ENCODE measurements at regions not wholly inside any gene's neighbourhood (a gene's known extent, or its start where the extent isn't known, plus 50 kb on each side); places are given as distances from the start of the nearest gene placed in this dataset.
A peak's percentile ranks its signal among the peaks of the same experiment; 100 is the strongest.
"Not testable (repeated sequence)": the region's sequence is repeated elsewhere in the genome, so short reads cannot be mapped to it uniquely, and the experiment has no call there.

- DNase-seq, result no peak
These were observed 344.0 kb upstream of the EPHA5 start for GRCh38 chr4:66014146-66014765.

- peak; percentile 57 for DNase-seq
These were observed 330.3 kb upstream of the EPHA5 start for GRCh38 chr4:66000510-66001117.

- no peak for DNase-seq
These were observed 329.2 kb upstream of the EPHA5 start for GRCh38 chr4:65999518-65999871.

GRCh38 chr4:65998807-65999517, 328.7 kb upstream of the EPHA5 start:
- DNase-seq, result not testable (repeated sequence)

DNA sequence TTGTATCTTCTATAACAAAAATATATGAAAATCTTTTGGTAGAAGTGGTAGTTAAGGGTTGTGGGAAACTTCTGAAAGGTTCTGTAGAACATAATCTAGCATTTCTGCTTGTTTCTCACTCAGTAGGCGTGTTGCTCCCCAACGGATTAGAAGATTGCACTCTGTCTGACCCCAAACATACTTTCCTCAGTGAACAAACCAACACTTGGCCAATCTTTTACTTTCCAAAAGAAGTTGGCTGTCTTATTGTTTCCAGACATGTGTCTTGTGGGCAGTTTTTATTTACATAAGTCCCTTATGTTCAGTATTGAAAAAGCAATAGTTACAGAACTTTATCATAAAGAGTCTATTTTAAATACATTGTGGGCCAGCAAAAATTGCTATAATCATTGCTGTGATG, 312.8 kb upstream of the EPHA5 start:
- peak; percentile 71 for DNase-seq

DNA sequence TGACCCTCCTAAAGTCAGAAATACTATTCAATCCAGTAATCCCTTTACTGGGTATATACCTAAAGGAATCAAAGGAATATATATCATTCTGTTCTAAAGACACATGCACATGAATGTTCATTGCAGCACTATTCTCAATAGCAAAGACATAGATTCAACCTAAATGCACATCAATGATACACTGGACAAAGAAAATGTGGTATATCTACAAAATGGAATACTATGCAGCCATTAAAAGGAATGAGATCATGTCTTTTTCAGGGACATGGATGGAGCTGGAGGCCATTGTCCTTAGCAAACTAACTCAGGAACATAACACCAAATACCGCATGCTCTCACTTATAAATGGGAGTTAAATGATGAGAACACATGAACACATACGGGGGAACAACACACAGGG, 306.0 kb upstream of the EPHA5 start:
- no peak for DNase-seq

DNA sequence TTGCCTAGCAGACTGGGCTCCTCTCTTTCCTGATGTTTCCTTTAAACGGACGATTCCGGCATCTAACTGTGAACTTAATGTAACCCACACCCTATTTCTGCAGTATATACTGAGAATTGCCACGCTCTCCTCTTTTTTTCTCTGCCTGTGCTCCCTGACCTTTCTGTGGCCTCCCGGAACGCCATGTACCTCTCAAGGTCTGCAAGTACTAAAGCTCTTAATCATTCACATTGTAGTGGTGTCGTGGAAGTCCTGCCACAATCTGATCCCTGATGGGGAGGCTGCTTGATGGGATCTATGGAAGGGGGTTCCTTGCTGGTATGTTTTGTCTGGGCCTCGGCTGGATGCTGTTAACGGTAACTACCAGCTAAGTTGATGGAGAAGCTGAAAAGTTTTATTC, 302.9 kb upstream of the EPHA5 start:
- no peak for DNase-seq

DNA sequence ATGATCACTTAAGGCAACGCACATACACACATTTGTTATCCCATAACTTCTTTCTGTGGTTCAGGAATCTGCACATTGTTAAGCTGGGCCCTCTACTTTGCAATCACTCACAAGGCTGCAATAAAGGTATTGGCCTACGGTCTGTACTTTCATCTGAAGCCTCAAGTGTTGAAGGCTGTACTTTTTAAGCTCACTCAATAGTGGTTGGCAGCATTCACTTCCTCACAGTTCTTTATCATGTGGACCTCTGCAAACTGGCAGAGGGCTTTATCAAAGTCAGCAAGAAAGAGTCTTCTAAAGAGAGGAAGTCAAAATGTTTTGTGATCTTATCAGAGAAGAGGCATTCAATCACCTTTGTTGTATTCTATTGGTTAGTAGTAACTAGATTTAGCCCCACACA, 301.4 kb upstream of the EPHA5 start:
- no peak for DNase-seq

- peak; percentile 64 for DNase-seq
These were observed 298.7 kb upstream of the EPHA5 start for GRCh38 chr4:65968831-65969558.

DNA sequence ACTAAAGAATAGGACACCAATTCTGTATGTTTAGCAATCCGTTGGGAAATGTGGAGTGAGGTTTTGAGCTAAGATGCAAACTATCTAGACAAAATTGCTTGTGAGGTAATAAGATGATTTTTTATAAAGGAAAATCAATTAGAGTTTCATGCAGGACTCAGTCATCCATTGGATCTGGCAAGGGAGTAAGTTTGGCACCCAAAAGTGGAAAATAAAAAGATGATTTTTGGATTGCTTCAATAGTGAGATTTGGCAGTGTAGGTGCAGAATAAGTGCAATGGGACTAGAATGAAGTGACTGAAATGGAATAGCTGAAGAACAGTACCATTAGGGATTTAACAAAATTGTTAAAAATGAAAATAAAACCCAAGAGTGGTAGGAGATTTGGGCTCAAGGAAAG, 290.5 kb upstream of the EPHA5 start:
- DNase-seq, result no peak

GRCh38 chr4:65954416-65954815, 284.1 kb upstream of the EPHA5 start:
- DNase-seq, result no peak

DNA sequence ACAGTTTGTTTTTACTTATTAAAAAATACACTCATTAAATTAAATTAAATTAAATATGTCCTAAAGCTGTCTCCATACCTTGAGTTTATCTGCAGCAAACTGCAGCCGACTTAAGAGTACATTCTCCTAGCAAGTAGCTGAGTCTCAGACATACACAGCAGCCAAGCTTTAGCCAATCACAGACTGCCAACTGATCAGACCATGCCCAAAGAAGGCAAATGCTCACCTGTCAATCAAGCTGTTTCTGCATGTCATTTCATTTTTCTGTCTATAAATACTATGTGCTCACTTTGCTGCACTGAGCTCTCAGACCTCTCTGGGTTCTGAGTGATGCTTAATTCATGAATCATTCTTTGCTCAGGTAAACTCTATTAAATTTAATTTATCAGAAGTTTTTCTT, 280.9 kb upstream of the EPHA5 start:
- no peak for DNase-seq

- no peak for DNase-seq
These were observed 272.8 kb upstream of the EPHA5 start for GRCh38 chr4:65943076-65943475.

GRCh38 chr4:65924843-65925242, 254.6 kb upstream of the EPHA5 start:
- DNase-seq, result no peak

GRCh38 chr4:65923616-65924015, 253.3 kb upstream of the EPHA5 start:
- DNase-seq, result no peak

- no peak for DNase-seq
These were observed 250.9 kb upstream of the EPHA5 start for GRCh38 chr4:65921180-65921579.

GRCh38 chr4:65918872-65919271, 248.6 kb upstream of the EPHA5 start:
- no peak for DNase-seq

GRCh38 chr4:65918212-65918611, 247.9 kb upstream of the EPHA5 start:
- DNase-seq, result no peak

- DNase-seq, result peak; percentile 1
These were observed 247.2 kb upstream of the EPHA5 start for GRCh38 chr4:65917486-65917885.

DNA sequence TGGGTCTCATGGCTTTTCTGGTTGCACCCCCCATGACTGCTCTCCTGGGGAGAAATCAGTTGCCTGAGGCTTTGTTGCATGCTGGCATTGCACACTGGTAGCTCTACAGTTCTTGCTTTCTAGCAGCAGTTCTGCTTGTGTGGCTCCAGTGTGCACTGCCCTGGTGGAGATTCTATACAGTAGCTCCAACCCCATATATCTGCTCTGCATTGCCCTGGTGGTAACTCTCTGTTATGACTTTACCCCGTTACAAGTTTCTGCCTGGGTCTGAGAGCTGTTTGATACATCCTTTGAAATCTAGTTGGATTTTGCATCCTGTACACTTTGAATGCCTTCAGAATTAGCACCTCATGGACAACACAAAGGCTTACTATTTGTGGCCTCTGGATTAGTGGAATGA, 241.4 kb upstream of the EPHA5 start:
- no peak for DNase-seq

GRCh38 chr4:65893957-65894755, 223.9 kb upstream of the EPHA5 start:
- no peak for DNase-seq

DNA sequence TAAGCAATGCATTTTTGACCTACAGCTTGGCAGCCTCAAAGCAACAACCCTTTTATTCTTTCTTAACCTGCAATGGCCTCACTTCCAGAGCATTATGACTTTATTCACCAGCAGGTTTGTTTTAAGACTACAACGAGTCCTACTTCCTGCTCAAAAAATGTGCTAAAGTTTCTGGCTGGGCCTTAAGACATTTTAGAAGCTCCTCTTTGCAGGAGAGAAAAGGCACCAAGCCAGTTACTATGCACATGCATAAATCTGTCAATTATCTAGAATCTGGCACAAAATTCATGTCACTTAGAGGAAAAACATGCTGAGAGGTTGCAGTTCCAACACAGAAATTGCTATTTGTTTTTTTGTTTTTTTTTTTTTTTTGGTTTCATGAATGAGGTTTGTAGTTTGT, 223.0 kb upstream of the EPHA5 start:
- peak; percentile 1 for DNase-seq

Measured in skin of body (tissue), 1 donor.